Endothelial cell of umbilical vein (primary cell): ENCODE measurements at regions not wholly inside any gene's neighbourhood (a gene's known extent, or its start where the extent isn't known, plus 50 kb on each side); places are given as distances from the start of the nearest gene placed in this dataset.

ENCODE experiments used
- BruUV-seq: library from RNA; stranded (reverse); fragments of 400-500 nt; replicated peaks from 2 replicates; lab custom pipeline; 2021; lab: Mats Ljungman, UMichigan
- CTCF ChIA-PET: fragments of 300-600, 350-600 bp; sonication (Branson Sonifier 250); formaldehyde crosslinking; loops from one replicate; lab custom pipeline; 2021; ENCODE audit warnings: antibody characterized with exemption, inconsistent platforms; lab: Charles Lee
- POLR2A ChIA-PET: fragments of 300-600, 350-600 bp; sonication (Branson Sonifier 250); formaldehyde crosslinking; loops from one replicate; lab custom pipeline; 2021; ENCODE audit warnings: antibody characterized with exemption, inconsistent platforms; lab: Charles Lee
- DNase-seq: peaks from one replicate; pipeline ENCODE4 v3.0.0-alpha.2; 2011; ENCODE audit warnings: low read depth, low spot score
- FAIRE-seq: peaks from 2 replicates; lab custom pipeline; 2011; peaks lifted over from hg19 to GRCh38; lab: Jason Lieb, UNC
- H2AFZ ChIP-seq: 2 replicates; pipeline ENCODE4 v1.6.0; 2012; ENCODE audit warnings: low read depth, low read length, control low read depth, inconsistent platforms
- H3K27ac ChIP-seq: 2 replicates; pipeline ENCODE4 v1.5.1; 2011; ENCODE audit warnings: low read depth, mild to moderate bottlenecking, control low read depth, low read length, moderate library complexity; ENCODE audit not compliant: insufficient read depth
- H3K27me3 ChIP-seq, 2 experiments: 2 replicates each; pipeline versions ENCODE4 v1.6.0 to v1.6.1; 2011; ENCODE audit warnings: low read length in 2 of 2, mixed read lengths in 1 of 2; ENCODE audit not compliant: control insufficient read depth in 2 of 2, insufficient read depth in 2 of 2
- H3K36me3 ChIP-seq, 2 experiments: 2 replicates in 1 of 2; 3 replicates in 1 of 2; pipeline ENCODE4 v1.5.1; 2011; ENCODE audit warnings: low read length in 2 of 2, mild to moderate bottlenecking in 1 of 2, moderate library complexity in 1 of 2; ENCODE audit not compliant: control insufficient read depth in 2 of 2, insufficient read depth in 2 of 2; ENCODE audit errors: extremely low read depth in 1 of 2
- H3K4me1 ChIP-seq: 3 replicates; pipeline ENCODE4 v1.5.1; 2011; ENCODE audit warnings: mild to moderate bottlenecking, low read length; ENCODE audit not compliant: control insufficient read depth, insufficient read depth; ENCODE audit errors: extremely low read depth
- H3K4me2 ChIP-seq: 2 replicates; pipeline ENCODE4 v1.6.1; 2011; ENCODE audit warnings: low read length, control low read depth, mixed read lengths; ENCODE audit not compliant: insufficient read depth
- H3K4me3 ChIP-seq, 3 experiments: fragments of 200-600 bp in 1 of 3; sonication (generic), shearing (Covaris generic) in 1 of 3; replicated peaks in 1 of 3; 2 replicates each; pipeline ENCODE4 v1.5.1; 2011 to 2016; ENCODE audit warnings: control low read depth in 3 of 3, low read length in 3 of 3, mild to moderate bottlenecking in 2 of 3, inconsistent platforms in 1 of 3, low read depth in 1 of 3, moderate library complexity in 1 of 3; ENCODE audit not compliant: insufficient read depth in 1 of 3
- H3K79me2 ChIP-seq: 2 replicates; pipeline ENCODE4 v1.6.0; 2012; ENCODE audit warnings: low read length, inconsistent platforms; ENCODE audit not compliant: control insufficient read depth, insufficient read depth
- H3K9ac ChIP-seq: replicated peaks from 2 replicates; pipeline ENCODE3; 2011; ENCODE audit warnings: low read length, control low read depth; ENCODE audit not compliant: insufficient read depth; ENCODE audit errors: extremely low read depth
- H3K9me1 ChIP-seq: replicated peaks from 3 replicates; pipeline ENCODE4 v1.6.0; 2011; ENCODE audit warnings: mild to moderate bottlenecking, low read length; ENCODE audit not compliant: control insufficient read depth, insufficient read depth; ENCODE audit errors: extremely low read depth
- H3K9me3 ChIP-seq: replicated peaks from 2 replicates; pipeline ENCODE4 v1.5.1; 2012; ENCODE audit warnings: low read length, inconsistent platforms; ENCODE audit not compliant: control insufficient read depth, insufficient read depth
- H4K20me1 ChIP-seq: replicated peaks from 2 replicates; pipeline ENCODE3; 2011; ENCODE audit warnings: mild to moderate bottlenecking, low read length; ENCODE audit not compliant: control insufficient read depth, insufficient read depth; ENCODE audit errors: extremely low read depth
- CTCF ChIP-seq, 2 donors: IDR thresholded peaks; 1 replicate in 1 of 2; 2 replicates in 1 of 2; pipeline ENCODE4 v1.5.1; 2011; ENCODE audit warnings: low read length in 2 of 2, mild to moderate bottlenecking in 2 of 2, moderate library complexity in 2 of 2, control low read depth in 1 of 2, inconsistent platforms in 1 of 2, low read depth in 1 of 2; ENCODE audit not compliant: insufficient read depth in 1 of 2; ENCODE audit errors: extremely low read depth in 1 of 2
- EZH2 ChIP-seq: IDR thresholded peaks from 2 replicates; pipeline ENCODE4 v1.6.1; 2012; ENCODE audit warnings: borderline replicate concordance, low read depth, mild to moderate bottlenecking, moderate library complexity, low read length, inconsistent platforms; ENCODE audit not compliant: severe bottlenecking
- FOS ChIP-seq: IDR thresholded peaks from 2 replicates; pipeline ENCODE4 v1.6.1; 2011; ENCODE audit warnings: mild to moderate bottlenecking, low read length, moderate library complexity, borderline replicate concordance; ENCODE audit not compliant: insufficient read depth
- GATA2 ChIP-seq: IDR thresholded peaks from 2 replicates; pipeline ENCODE4 v1.7.0; 2011; ENCODE audit warnings: low read depth, mild to moderate bottlenecking, moderate library complexity, mixed read lengths, low read length; ENCODE audit not compliant: insufficient read length, insufficient read depth
- JUN ChIP-seq: IDR thresholded peaks from 2 replicates; pipeline ENCODE4 v1.6.1; 2011; ENCODE audit warnings: borderline replicate concordance, low read depth; ENCODE audit not compliant: insufficient read length, insufficient read depth
- MAX ChIP-seq: IDR thresholded peaks from 2 replicates; pipeline ENCODE4 v1.6.1; 2011; ENCODE audit not compliant: insufficient read depth, insufficient read length
- MYC ChIP-seq: IDR thresholded peaks from one replicate; pipeline ENCODE4 v1.6.1; 2011; ENCODE audit warnings: mild to moderate bottlenecking, low read depth, low read length
- POLR2A ChIP-seq: IDR thresholded peaks from 2 replicates; pipeline ENCODE4 v1.6.1; 2012; ENCODE audit warnings: low read depth, mild to moderate bottlenecking, control low read depth, low read length
- POLR2AphosphoS5 ChIP-seq: IDR thresholded peaks from 2 replicates; pipeline ENCODE4 v1.6.1; 2012; ENCODE audit warnings: low read depth, mild to moderate bottlenecking, control low read depth, low read length, moderate library complexity; ENCODE audit not compliant: insufficient read depth
- dilution Hi-C: fragments of 300-500 bp; cut with MboI; formaldehyde crosslinking; loops from one replicate; pipeline ENCODE4 v1.15.0; 2019; ENCODE audit warnings: low sequenced_read_pairs; ENCODE audit not compliant: extremely low pct_ligation_motif_present
- intact Hi-C: fragments of 100-400 bp; cut with micrococcal nuclease; formaldehyde crosslinking; loops from one replicate; pipeline ENCODE4 v1.10.0; 2022

GRCh38 chr9:116045083-116045482, 108.5 kb upstream of the PAPPA start:
- Histone ChIP-seq H4K20me1 (no peaks in the 10 kb centered on the region), H3K4me1 (no peaks in the 10 kb centered on the region), H3K4me3 (no peak overlapping the region), H3K27me3 (no peaks in the 10 kb centered on the region), H3K79me2 (no peaks in the 10 kb centered on the region), H3K9me3 (peaks cover 2% of the 10 kb centered on the region), H3K27ac (no peak overlapping the region), H2AFZ (no peak overlapping the region), H3K9ac (no peak overlapping the region), H3K4me2 (no peak overlapping the region), H3K36me3 (no peaks in the 10 kb centered on the region), H3K9me1 (no peaks in the 10 kb centered on the region)
- no TSS peak for BruUV-seq
- no peak for FAIRE-seq
- ChIA-PET CTCF (no interaction called here), POLR2A (no interaction called here)
- TF ChIP-seq CTCF (IDR thresholded peaks at IDR 0.05; ENCODE audit: extremely low read depth in 1 of 2, insufficient read depth in 1 of 2, low read depth in 1 of 2, low read length in 2 of 2), result no peak
- no peak for TF ChIP-seq POLR2A
- TF ChIP-seq POLR2AphosphoS5, result no peak
- TF ChIP-seq MAX, result no peak
- no peak for TF ChIP-seq GATA2
- no peak for TF ChIP-seq MYC
- no peak for TF ChIP-seq FOS
- TF ChIP-seq EZH2, result no peak
- no peak for TF ChIP-seq JUN
- dilution Hi-C loops, result no loop called here
- intact Hi-C loops, result no loop called here
- no peak for DNase-seq
